Endothelial cell of umbilical vein (primary cell): ENCODE measurements at regions not wholly inside any gene's neighbourhood (a gene's known extent, or its start where the extent isn't known, plus 50 kb on each side); places are given as distances from the start of the nearest gene placed in this dataset.

ENCODE experiments used
- CTCF ChIP-seq, 2 donors: IDR thresholded peaks; 1 replicate in 1 of 2; 2 replicates in 1 of 2; pipeline ENCODE4 v1.5.1; 2011; ENCODE audit warnings: low read length in 2 of 2, mild to moderate bottlenecking in 2 of 2, moderate library complexity in 2 of 2, control low read depth in 1 of 2, inconsistent platforms in 1 of 2, low read depth in 1 of 2; ENCODE audit not compliant: insufficient read depth in 1 of 2; ENCODE audit errors: extremely low read depth in 1 of 2
- EZH2 ChIP-seq: IDR thresholded peaks from 2 replicates; pipeline ENCODE4 v1.6.1; 2012; ENCODE audit warnings: borderline replicate concordance, low read depth, mild to moderate bottlenecking, moderate library complexity, low read length, inconsistent platforms; ENCODE audit not compliant: severe bottlenecking
- FOS ChIP-seq: IDR thresholded peaks from 2 replicates; pipeline ENCODE4 v1.6.1; 2011; ENCODE audit warnings: mild to moderate bottlenecking, low read length, moderate library complexity, borderline replicate concordance; ENCODE audit not compliant: insufficient read depth
- MAX ChIP-seq: IDR thresholded peaks from 2 replicates; pipeline ENCODE4 v1.6.1; 2011; ENCODE audit not compliant: insufficient read depth, insufficient read length
- POLR2A ChIP-seq: IDR thresholded peaks from 2 replicates; pipeline ENCODE4 v1.6.1; 2012; ENCODE audit warnings: low read depth, mild to moderate bottlenecking, control low read depth, low read length
- POLR2AphosphoS5 ChIP-seq: IDR thresholded peaks from 2 replicates; pipeline ENCODE4 v1.6.1; 2012; ENCODE audit warnings: low read depth, mild to moderate bottlenecking, control low read depth, low read length, moderate library complexity; ENCODE audit not compliant: insufficient read depth

- TF ChIP-seq CTCF (IDR thresholded peaks at IDR 0.05; ENCODE audit: extremely low read depth in 1 of 2, insufficient read depth in 1 of 2, low read depth in 1 of 2, low read length in 2 of 2) (no peak), EZH2 (no peak), POLR2A (no peak), POLR2AphosphoS5 (no peak), MAX (no peak), FOS (no peak)
These were observed 455.9 kb downstream of the TDRD3 start for GRCh38 chr13:60852886-60853285.
